HG03066 (cell line): ENCODE measurements at regions not wholly inside any gene's neighbourhood (a gene's known extent, or its start where the extent isn't known, plus 50 kb on each side); places are given as distances from the start of the nearest gene placed in this dataset.

ENCODE experiments used
- ATAC-seq: cut with Tn5 transposase; IDR thresholded peaks from one replicate; pipeline ENCODE4 v1.9.1; 2021; ENCODE audit warnings: low read depth; ENCODE audit not compliant: unreplicated experiment

DNA sequence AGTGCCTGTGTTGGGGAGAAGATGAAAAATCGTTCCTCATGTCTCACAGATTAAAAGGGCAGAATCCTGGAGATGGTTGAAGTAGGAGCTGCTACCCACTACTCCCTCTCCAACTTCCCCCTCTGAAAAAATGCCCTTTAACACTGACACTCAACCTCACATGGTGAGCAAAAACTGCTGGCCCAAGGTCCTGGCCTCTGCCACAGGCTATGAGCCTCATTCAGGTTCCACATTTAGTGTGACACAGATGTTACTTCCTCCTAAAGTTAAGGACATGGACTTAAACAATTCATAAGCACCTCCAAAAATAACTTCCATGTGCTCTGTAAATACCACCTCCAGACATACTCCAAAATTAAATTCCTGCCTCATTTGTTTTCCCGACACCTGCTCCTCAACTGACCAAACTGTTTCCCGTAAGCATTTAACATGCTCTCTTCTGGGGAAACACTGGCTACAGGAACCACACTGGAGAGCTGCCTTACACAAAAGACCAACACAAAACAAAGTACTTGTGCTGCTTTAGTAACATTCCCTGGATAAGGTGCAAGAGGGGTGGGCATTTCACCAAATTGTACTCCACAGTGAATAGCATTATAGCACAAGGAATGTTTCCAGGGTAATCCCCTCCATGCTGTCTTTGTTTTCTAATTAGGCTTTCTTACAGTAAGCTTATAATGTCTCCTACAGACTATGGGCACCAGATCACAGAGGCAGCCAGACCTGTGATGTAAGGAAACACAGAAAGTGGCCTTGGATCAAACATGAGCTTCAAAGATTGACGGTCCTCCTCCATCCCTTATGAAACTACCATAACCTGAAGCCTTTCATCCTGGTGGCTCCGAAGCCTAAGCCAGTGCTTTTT is 57.0 kb downstream of the PHLDA1 start:
- no peak for ATAC-seq

DNA sequence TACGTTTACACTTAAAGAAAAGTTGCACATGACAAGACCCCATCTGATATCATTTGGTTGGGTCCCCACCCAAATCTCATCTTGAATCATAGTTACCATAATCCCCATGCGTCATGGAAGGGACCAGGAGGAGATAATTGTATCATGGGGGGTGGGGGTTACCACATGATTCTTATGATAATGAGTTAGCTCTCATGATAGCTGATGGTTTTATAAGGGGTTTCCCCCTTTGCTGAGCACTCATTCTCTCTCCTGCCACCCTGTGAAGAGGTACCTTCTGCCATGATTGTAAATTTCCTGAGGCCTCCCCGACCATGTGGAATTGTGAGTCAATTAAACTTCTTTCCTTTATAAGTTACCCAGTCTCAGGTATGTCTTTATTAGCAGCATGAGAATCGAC is 60.3 kb downstream of the PHLDA1 start:
- no peak for ATAC-seq

DNA sequence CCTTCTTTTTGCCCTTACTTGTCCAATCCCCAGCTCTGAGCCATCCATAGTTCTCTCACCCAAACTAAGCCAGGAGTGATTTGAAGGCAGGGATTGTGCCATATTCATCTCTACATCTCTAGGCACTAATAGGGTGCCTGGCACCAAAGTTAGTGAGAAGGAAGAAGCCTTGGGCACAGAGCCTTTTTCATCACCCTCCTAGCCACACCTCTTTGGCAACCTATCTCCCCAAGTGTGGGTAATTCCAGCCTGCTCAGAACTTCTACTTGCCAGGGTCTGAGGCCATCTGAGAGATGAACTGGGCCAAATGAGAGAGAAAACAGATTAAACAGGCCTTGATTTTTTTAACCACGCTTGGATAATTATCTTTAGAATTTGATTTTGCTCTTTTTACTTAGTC is 61.3 kb downstream of the PHLDA1 start:
- ATAC-seq, result no peak

DNA sequence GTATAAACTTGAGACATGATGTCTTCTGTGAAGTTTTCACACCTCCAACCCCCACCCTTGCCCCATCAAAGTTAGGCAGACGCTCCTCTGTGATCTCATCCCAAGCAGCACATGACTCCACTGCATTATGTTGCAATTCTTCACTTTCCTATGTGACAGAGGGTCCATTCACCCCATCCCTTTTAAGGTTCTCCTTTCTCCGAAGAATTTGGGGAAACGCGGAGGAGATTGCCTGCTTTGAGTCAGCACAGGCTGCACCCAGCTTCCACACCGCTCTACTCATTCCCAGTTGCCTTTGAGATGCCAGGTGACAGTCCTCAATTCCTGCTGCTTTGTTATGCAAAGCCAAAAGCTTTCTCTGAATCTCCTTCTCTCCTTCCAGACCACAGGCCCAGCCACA is 61.8 kb downstream of the PHLDA1 start:
- ATAC-seq, result no peak

DNA sequence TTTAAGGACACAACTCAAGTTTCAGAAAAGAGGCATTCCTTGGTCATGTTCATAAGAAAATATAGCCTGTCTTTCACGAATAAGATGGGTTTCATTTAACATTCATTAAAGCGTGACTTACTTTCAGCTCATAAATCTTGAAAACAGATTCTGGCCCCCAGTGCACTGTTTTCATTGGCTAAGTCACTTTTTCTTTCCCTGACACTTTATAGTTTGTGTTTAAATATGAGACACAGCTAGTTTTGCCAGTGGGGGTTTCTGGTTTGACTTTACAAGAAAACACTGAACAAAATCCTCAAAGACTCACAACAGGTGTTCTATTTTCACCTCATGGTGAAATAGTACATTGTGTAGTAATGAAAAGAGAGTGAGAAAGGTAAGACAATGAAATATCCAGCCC is 65.9 kb downstream of the PHLDA1 start:
- ATAC-seq, result no peak

DNA sequence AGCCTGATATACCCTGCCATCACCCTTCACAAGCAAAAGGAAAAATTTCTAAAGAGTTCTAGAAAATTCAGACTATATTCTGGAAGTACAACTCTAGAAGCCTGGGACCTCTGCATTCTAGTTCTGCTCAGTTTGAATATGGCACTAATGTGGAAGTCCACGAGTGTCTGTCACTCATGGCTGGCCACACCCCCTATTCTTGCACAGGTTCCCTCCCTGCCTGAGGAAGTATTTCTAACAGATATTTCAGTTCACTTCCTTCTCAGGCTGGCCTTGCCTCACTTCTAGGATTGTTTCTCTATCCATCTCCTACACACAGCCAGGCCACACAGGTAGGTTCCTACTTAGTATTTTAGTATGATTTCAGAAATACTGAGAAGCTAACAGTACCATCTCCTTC is 67.4 kb downstream of the PHLDA1 start:
- ATAC-seq, result no peak

DNA sequence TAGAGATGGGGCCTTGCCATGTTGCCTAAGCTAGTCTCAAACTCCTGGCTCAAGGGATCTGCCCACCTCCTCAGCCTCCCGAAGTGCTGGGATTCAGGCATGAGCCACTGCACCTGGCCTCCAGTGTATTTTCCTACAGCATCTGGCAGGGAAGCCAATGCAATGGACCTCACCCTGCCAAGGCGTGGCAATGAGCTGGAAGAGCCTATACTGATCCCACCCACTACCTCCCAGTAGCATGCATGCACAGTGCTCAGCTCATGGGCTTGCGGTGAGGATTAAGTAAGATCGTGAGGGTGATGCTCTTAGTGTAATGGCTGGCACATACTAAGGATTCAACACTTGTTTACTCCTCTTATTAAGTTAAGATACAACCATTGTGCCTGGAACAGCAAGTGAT is 69.7 kb downstream of the PHLDA1 start:
- no peak for ATAC-seq

DNA sequence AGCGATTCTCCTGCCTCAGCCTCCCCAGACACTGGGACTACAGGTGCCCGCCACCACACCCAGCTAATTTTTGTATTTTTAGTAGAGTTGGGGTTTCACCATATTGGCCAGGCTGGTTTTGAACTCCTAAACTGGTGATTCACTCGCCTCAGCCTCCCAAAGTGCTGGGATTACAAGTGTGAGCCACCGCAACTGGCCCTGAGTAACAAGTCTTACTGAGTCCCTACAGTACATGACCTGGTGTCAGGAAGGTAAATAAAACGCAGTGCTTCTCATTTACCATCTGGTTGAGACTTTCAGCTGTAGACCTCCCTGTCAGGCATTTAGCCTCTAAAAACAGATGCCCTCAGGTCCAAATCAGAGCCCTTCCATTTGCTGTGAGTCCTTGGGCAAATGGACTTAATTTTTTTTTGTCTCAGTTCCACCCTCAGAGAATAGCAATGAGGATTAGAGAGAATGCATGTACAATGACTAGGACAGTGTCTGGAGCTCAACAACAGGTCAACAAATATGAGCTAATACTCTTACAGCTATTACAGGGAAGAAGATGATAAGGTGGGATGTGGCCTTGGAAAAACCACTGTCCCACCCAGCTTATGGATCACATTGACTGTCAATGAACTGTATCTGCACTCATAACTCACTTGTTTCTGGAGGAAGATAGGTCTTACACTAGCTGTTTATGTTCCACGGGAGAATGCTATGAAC is 70.5 kb downstream of the PHLDA1 start:
- no peak for ATAC-seq

DNA sequence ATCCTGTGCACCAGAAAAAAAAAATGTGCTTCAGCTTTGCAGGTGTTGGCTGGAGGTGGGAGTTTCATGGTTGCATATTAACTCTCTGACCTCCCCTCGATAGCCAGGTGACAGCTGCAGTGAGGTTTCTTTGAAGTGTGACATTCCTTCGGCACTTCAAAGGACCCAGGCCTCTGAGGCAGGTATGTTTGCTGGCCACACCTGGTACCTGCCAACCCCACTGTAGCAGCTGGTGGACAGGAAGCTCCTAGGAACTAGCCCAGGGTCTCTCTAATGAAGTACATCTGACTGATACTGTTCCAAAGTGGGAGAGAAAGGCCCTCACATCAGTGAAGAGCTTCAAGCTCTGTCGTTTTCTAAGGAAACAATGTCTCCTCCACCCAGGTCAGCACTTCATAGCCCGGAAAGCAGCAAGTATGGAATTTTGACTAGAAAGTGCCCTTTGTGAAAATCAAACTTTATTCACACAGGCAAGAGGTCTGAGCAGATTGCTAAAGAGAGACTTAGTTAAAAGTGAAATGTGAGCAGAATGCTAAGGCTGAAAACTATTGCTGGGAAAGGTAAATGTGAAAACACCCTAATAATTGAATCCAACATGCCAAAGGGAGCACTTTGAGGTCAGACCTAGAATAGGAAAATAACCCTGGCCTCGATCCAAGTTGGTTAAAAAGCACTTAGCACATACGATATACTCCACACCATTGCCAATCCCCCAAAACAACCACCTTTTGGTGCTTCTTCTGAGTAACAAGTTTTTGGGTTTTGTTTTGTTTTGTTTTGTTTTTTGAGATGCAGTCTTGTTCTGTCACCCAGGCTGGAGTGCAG is 71.3 kb downstream of the PHLDA1 start:
- peak; percentile 59 for ATAC-seq

DNA sequence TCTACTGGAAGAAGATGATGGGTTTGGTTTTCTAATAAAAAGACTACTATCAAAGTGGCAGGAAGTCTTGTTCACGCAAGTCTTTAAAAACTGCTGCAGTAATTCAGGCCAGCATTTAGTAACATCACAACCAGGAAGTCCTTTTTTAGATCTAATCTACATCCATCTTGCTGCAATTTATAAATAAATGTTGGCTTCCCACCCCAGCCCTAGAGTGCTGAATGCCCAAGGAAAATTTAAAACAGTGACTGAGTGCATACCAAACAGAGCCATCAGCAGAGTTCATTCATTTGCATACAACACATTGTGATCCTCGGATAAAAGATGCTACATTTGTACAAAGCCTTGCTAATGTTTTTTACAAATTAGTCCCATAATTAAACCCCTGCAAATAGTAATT is 72.1 kb downstream of the PHLDA1 start:
- ATAC-seq, result no peak

DNA sequence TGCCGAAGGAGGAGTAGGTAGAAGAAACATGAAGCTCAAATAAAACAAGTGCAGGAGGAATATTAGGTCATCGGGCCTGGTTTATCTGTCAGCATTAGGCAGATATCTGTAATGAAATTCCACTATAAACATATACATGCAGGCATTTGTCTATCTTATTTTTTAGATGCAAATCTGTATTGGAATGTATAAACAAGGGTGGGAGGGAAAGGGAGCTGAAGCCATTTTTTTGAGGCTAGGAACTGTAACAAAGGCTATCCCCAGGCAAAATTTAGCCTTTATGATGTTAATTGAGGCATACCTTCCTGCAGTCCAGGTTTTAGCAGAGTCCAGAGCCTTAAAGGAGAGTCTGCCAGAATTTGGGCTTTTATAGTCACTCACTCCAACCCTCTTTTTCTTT is 72.5 kb downstream of the PHLDA1 start:
- no peak for ATAC-seq

DNA sequence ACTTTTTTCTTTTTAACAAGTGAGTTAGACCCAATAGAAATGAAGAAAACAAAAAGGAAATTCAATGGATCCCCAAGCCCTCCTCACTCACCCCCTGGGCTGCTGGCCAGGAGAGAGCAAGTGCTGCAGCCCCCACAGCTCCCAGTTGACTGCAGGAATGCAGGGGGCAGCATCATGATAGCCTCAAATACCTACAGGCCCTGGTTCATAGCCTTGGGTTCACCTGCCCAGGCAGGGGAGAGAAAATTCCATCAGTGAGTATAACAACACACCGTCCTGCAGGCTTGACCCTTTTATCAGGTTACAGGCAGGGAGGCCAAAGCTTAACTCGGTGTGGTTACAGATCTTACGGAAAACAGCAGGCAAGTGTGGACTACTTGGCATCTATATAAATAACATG is 76.3 kb downstream of the PHLDA1 start:
- no peak for ATAC-seq

DNA sequence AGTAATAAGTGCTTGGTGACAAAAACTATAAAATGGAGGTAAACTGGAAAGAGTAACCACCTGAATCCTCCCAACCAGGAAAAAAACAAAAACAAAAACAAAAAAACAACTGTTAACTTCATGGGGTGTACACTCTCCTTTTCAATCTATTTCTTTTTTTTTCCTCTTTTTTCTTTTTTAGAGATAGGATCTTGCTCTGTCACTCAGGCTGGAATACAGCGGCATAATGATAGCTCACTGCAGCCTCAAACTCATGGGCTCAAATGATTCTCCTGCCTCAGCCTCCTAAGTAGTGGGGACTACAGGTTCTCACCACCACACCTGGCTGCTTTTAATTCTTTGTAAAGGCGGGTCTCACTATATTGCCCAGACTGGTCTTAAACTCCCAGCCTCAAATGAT is 76.8 kb downstream of the PHLDA1 start:
- ATAC-seq, result no peak

DNA sequence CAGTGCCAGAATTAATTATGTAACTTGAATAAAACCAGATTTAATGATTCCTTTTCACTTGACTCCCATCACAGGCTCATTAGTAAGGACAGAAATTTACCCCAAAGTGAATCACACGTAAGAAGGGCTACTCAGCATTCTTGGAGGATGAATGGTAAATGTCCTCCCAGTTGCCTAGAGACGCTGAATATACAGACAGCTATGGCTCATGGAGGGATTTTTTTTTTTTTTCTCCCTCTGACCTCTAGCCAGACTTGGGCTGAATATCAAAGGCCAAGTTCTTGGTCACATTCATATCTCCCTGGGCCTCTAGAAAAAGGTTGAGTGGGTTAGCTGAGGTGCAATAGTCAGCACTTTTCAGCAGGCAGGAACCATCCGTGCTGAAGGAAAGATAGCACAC is 77.5 kb downstream of the PHLDA1 start:
- ATAC-seq, result no peak

DNA sequence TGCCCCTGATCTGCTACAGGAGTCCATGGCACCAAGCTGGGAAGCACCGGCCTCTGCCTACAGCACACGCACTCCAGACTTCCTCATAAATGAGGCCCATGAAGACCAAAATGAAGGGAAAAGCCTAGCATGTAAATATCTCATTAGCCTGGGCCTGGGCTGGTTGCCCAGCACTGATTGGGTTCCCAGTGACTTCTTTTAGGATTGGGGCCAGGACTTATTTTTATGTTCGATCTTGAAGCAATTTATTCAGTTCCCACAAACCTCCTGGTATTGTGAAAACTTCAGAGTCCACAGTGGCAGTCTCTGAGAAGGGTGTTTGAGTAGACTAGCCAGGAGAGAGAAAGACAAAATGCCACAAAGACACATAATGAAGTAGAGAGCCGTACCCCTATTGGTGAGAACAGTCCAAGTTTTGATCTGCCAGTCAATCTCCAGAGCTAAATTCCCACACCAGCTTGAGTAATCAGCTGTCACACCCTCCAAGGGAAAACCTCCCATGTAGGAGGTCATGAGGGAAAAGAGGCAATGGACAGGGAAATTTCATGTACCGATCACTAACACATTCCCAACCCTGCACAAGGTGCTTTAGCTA is 78.2 kb downstream of the PHLDA1 start:
- no peak for ATAC-seq

DNA sequence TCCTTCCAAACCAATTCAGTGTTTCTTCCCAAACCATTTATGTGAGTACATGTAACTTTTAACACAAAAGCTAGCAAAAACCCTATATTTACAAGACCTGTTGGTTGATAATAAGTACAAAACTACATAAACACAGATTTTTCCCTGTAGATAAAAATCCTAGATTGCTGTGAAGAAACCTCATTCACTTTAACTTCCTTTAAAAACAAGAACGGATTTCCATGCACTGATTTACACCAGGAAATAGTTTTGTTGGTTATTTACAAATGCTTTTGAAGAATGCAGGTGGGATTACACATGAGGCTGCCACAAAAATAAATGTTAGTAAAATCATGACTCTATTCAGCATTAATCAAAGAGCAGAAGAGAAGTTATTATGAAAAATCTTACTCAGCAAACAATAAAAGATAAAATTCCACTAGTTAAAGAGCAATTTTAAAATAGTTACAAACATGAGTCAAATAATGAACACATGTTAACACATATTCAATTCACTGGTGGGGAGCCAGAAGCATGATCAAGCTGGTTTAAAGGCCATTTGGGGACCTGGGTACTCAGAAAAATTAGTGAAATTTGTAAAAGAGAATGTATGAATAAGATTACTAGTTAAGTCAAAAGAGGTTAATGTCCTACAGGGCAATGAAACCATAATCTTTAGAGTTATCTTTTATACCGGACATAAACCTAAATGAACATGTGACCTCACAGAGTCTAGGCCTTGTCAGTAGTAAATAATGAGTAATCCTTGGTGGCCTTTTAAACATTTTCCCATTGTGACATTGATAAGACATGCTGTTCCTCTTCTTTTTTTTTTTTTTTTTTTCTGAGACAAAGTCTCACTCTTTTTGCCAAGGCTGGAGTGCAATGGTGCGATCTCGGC is 79.9 kb downstream of the PHLDA1 start:
- no peak for ATAC-seq

DNA sequence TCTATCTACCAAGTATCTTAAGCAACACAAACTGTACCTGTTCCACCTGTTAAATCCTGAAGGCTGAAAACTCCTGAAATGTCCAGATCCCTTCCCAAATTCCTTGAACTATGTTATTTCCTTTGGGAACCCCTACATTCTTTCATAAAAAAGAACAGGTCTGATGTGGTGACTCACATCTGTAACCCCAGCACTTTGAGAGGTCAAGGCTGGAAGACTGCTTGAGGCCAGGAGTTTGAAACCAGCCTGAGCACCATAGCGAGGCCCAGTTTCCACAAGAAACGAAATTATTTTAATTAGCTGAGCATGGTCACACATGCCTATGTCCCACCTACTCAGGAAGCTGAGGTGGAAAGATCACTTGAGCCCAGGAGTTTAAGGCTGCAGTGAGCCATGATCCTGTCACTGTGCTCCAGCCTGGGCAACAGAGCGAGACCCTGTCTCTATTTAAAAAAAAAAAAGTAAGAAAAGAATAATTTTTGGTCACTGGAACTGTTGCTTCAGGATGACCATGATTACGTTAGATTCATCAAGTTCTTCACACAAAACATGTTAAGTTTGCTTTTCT is 84.3 kb downstream of the PHLDA1 start:
- no peak for ATAC-seq

DNA sequence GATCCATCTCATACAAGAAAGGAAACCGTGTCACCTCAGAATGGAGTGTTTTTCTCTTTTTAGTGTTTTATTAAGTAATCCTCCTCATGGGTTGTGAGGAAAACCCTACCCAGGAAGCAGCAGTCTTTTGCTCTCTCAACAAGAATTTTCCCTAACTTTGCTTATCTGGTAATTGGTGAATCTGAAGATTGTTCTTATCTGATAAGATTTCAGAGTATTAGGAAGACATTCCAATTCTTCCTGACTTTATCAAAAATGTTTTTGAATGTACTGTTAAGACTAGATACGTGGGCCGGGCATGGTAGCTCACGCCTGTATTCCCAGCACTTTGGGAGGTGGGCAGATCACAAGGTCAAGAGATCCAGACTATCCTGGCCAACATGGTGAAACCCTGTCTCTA is 86.0 kb downstream of the PHLDA1 start:
- no peak for ATAC-seq

DNA sequence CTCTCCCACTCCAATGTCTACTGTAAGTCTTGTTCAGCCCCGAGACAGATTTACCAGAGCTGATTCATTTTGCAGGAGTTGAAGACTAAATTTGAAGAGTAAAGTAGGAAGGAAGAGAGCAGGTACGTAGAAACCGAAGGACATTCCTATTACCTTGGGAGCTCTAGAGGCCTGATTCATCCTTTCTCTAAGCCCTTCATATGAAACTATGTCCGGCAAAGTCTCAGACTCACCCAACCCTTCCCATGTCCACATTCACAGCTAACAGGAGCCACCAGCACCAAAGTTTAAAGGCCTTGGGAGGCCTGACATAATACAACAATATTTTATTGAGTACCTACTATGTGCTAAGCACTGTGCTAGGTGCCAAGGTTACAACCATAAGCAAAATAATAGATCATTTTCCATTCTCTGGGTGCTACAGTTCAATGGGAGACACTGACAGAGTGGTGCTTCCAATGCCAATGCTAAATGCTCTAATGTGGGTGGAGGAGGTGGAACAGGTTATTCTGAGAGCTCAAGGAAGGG is 86.6 kb downstream of the PHLDA1 start:
- ATAC-seq, result no peak
